A549 (cell line): ENCODE measurements at regions not wholly inside any gene's neighbourhood (a gene's known extent, or its start where the extent isn't known, plus 50 kb on each side); places are given as distances from the start of the nearest gene placed in this dataset.

ENCODE experiments used
- BCL3 ChIP-seq: fragments of >200 bp; sonication (Bioruptor Twin); formaldehyde crosslinking; IDR thresholded peaks from 3 replicates; pipeline ENCODE4 v1.6.1; 2016
- CEBPB ChIP-seq, 2 experiments: fragments of >200 bp in 1 of 2; sonication (Bioruptor Twin) in 1 of 2; formaldehyde crosslinking in 1 of 2; IDR thresholded peaks; 2 replicates each; pipeline ENCODE4 v1.6.1; 2012 to 2016
- CTCF ChIP-seq: fragments of >200 bp; sonication (Bioruptor Twin); formaldehyde crosslinking; IDR thresholded peaks from 3 replicates; pipeline ENCODE4 v1.5.1; 2016
- EHMT2 ChIP-seq: fragments of 200-600 bp; sonication (generic); IDR thresholded peaks from 2 replicates; pipeline ENCODE4 v1.6.1; 2016; ENCODE audit warnings: antibody characterized with exemption, low read depth, mild to moderate bottlenecking, moderate library complexity
- JUNB ChIP-seq: fragments of >200 bp; sonication (Bioruptor Twin); formaldehyde crosslinking; IDR thresholded peaks from 2 replicates; pipeline ENCODE4 v1.6.1; 2016
- KDM5A ChIP-seq: fragments of 200-600 bp; sonication (generic); IDR thresholded peaks from 2 replicates; pipeline ENCODE4 v1.6.1; 2016; ENCODE audit warnings: antibody characterized with exemption, mild to moderate bottlenecking
- MYC ChIP-seq: IDR thresholded peaks from 2 replicates; pipeline ENCODE4 v1.6.1; 2012; ENCODE audit warnings: mild to moderate bottlenecking, inconsistent platforms, low read length, improper control_type of control experiment, borderline replicate concordance
- PHF8 ChIP-seq: fragments of 200-600 bp; sonication (generic); IDR thresholded peaks from 2 replicates; pipeline ENCODE4 v1.6.1; 2016; ENCODE audit warnings: low read depth, mild to moderate bottlenecking, antibody characterized with exemption, moderate library complexity, borderline replicate concordance
- POLR2A ChIP-seq: IDR thresholded peaks from 2 replicates; pipeline ENCODE4 v1.6.1; 2012; ENCODE audit warnings: mild to moderate bottlenecking, low read length

GRCh38 chr2:48183276-48183675 lies 131.2 kb upstream of the FOXN2 start:
- TF ChIP-seq POLR2A, result no peak
- no peak for TF ChIP-seq CTCF
- no peak for TF ChIP-seq PHF8
- no peak for TF ChIP-seq JUNB
- TF ChIP-seq CEBPB (IDR thresholded peaks at IDR 0.05), result no peak
- TF ChIP-seq BCL3, result no peak
- TF ChIP-seq MYC, result no peak
- TF ChIP-seq EHMT2, result no peak
- no peak for TF ChIP-seq KDM5A
